ENCODE measurements at regions not wholly inside any gene's neighbourhood (a gene's known extent, or its start where the extent isn't known, plus 50 kb on each side); places are given as distances from the start of the nearest gene placed in this dataset.

DNA sequence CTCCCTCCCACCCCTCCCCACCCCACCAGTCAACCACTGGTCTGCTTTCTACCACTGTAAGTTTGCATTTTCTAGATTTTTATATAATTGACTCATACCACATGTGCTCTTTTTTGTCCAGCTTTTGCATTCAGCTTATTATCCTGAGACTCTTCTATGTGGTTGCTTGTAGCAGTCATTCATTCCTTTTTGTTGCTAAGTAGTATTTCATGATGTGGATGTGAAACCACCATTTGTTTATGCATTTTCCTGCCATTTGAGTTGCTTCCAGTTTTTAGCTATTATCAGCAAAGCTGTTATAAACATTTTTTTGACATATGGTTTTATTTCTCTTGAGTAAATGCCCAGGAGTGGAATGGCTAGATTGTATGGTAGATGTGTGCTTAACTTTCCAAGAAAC, 77.0 kb upstream of the FGF3 start:
- TF ChIP-seq, protein P1, sequence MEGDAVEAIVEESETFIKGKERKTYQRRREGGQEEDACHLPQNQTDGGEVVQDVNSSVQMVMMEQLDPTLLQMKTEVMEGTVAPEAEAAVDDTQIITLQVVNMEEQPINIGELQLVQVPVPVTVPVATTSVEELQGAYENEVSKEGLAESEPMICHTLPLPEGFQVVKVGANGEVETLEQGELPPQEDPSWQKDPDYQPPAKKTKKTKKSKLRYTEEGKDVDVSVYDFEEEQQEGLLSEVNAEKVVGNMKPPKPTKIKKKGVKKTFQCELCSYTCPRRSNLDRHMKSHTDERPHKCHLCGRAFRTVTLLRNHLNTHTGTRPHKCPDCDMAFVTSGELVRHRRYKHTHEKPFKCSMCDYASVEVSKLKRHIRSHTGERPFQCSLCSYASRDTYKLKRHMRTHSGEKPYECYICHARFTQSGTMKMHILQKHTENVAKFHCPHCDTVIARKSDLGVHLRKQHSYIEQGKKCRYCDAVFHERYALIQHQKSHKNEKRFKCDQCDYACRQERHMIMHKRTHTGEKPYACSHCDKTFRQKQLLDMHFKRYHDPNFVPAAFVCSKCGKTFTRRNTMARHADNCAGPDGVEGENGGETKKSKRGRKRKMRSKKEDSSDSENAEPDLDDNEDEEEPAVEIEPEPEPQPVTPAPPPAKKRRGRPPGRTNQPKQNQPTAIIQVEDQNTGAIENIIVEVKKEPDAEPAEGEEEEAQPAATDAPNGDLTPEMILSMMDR (IDR thresholded peaks at IDR 0.05): no peak
- no peak for TF ChIP-seq POLR2A (IDR thresholded peaks at IDR 0.05)
